ENCODE measurements at regions not wholly inside any gene's neighbourhood (a gene's known extent, or its start where the extent isn't known, plus 50 kb on each side); places are given as distances from the start of the nearest gene placed in this dataset.

- no peak for TF ChIP-seq CTCF (conservative IDR thresholded peaks at IDR 0.05)
- TF ChIP-seq EZH2 (IDR thresholded peaks at IDR 0.05; ENCODE audit: low read depth): no peak
These were observed 71.1 kb upstream of the RAP2B start for GRCh38 chr3:153090973-153091372.

Data from PC-9 (cell line).